ENCODE measurements at regions not wholly inside any gene's neighbourhood (a gene's known extent, or its start where the extent isn't known, plus 50 kb on each side); places are given as distances from the start of the nearest gene placed in this dataset.

DNA sequence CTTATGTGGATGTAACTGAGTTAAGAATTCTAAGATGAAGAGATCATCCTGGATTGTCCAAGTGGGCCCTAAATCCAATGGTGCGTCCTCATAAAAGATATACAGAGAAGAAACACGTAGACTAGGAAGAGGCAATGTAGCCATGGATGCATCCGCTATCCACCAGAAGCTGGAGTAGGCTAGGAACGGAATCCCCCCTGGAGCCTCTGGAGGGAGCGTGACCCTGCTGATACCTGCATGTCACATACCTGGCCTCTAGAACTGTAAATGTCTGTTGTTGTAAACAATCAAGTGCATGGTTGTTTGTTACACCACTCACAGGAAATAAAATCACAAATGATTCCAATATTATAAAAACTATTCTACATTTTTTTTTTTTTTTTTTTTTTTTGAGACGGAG lies 254.5 kb upstream of the RORA start:
- Histone ChIP-seq H3K27me3 (no peaks in the 10 kb centered on the region), H3K4me1 (no peaks in the 10 kb centered on the region), H3K9me3 (no peaks in the 10 kb centered on the region), H3K36me3 (no peaks in the 10 kb centered on the region), H3K27ac (no peak overlapping the region), H3K4me3 (no peak overlapping the region)
- 86 to 93% methylated on average over 1 to 6 of the region's 6 CpGs for WGBS, 2 donors (ENCODE audit: low coverage in 1 of 2)
- TF ChIP-seq, protein P1, sequence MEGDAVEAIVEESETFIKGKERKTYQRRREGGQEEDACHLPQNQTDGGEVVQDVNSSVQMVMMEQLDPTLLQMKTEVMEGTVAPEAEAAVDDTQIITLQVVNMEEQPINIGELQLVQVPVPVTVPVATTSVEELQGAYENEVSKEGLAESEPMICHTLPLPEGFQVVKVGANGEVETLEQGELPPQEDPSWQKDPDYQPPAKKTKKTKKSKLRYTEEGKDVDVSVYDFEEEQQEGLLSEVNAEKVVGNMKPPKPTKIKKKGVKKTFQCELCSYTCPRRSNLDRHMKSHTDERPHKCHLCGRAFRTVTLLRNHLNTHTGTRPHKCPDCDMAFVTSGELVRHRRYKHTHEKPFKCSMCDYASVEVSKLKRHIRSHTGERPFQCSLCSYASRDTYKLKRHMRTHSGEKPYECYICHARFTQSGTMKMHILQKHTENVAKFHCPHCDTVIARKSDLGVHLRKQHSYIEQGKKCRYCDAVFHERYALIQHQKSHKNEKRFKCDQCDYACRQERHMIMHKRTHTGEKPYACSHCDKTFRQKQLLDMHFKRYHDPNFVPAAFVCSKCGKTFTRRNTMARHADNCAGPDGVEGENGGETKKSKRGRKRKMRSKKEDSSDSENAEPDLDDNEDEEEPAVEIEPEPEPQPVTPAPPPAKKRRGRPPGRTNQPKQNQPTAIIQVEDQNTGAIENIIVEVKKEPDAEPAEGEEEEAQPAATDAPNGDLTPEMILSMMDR (IDR thresholded peaks at IDR 0.05) = no peak
- no peak for TF ChIP-seq POLR2AphosphoS5 (IDR thresholded peaks at IDR 0.05)
- TF ChIP-seq EP300 (IDR thresholded peaks at IDR 0.05; ENCODE audit: low read depth) = no peak
- TF ChIP-seq POLR2A (IDR thresholded peaks at IDR 0.05) = no peak
- intact Hi-C loops (cut with DNase I; ENCODE audit: low total_unique reads) = no loop called here
- in situ Hi-C loops (cut with MboI; ENCODE audit: low pct_ligation_motif_present in 1 of 4, low pct_unique_long_range_greater_than_20kb in 1 of 4, low sequenced_read_pairs in 3 of 4) = no loop called here
- DNase-seq = no peak

DNA sequence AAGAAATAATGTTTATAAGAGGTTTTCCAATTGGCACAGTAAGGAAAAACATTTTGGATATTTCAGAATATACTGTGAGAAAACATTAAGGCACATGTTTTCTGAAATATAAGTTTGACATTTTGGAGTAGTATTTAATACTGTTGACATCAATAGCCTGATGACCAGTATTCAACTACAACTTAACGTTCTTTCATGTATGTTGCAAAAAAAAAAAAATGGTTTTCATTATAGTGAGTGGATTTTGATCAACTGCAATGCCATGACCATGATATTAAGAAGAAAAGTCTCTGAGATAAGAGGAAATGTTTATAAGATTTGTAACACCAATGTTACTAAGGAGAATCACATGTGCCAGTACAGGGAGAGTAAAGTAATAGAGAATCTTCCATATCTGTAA lies 252.8 kb upstream of the RORA start:
- no peak for TF ChIP-seq POLR2AphosphoS5 (IDR thresholded peaks at IDR 0.05)
- TF ChIP-seq, protein P1 (IDR thresholded peaks at IDR 0.05) = no peak
- TF ChIP-seq POLR2A (IDR thresholded peaks at IDR 0.05) = no peak
- no peak for TF ChIP-seq EP300 (IDR thresholded peaks at IDR 0.05; ENCODE audit: low read depth)
- WGBS, 2 donors (ENCODE audit: low coverage in 1 of 2) = 58 to 67% methylated on average over 1 of the region's 1 CpG
- intact Hi-C loops (cut with DNase I; ENCODE audit: low total_unique reads) = no loop called here

GRCh38 chr15:61480863-61481262 lies 251.8 kb upstream of the RORA start:
- WGBS, 2 donors (ENCODE audit: low coverage in 1 of 2) = 60% methylated on average over 5 of the region's 5 CpGs; no CpG with 5 or more reads in 1 of the 2 donors
- H3K27me3 ChIP-seq = no peaks in the 10 kb centered on the region
- intact Hi-C loops (cut with DNase I; ENCODE audit: low total_unique reads) (no loop called here), in situ Hi-C loops (cut with MboI; ENCODE audit: low pct_ligation_motif_present in 1 of 4, low pct_unique_long_range_greater_than_20kb in 1 of 4, low sequenced_read_pairs in 3 of 4) (no loop called here)
- no peaks in the 10 kb centered on the region for H3K9me3 ChIP-seq
- TF ChIP-seq POLR2A (IDR thresholded peaks at IDR 0.05) (no peak), POLR2AphosphoS5 (IDR thresholded peaks at IDR 0.05) (no peak), EP300 (IDR thresholded peaks at IDR 0.05; ENCODE audit: low read depth) (no peak)
- TF ChIP-seq, protein P1 (IDR thresholded peaks at IDR 0.05) = no peak
- no peak overlapping the region for H3K27ac ChIP-seq
- no peaks in the 10 kb centered on the region for H3K36me3 ChIP-seq
- H3K4me1 ChIP-seq = no peaks in the 10 kb centered on the region
- no peak for DNase-seq
- H3K4me3 ChIP-seq = no peak overlapping the region

More for the DNA sequence above, 252.8 kb upstream of the RORA start:
- Histone ChIP-seq H3K27ac (no peak overlapping the region), H3K36me3 (no peaks in the 10 kb centered on the region), H3K4me3 (no peak overlapping the region), H3K9me3 (no peaks in the 10 kb centered on the region), H3K4me1 (no peaks in the 10 kb centered on the region), H3K27me3 (no peaks in the 10 kb centered on the region)
- no peak for DNase-seq
- in situ Hi-C loops (cut with MboI; ENCODE audit: low pct_ligation_motif_present in 1 of 4, low pct_unique_long_range_greater_than_20kb in 1 of 4, low sequenced_read_pairs in 3 of 4) = no loop called here

GRCh38 chr15:61480295-61480694 lies 251.2 kb upstream of the RORA start:
- no peak overlapping the region for H3K4me3 ChIP-seq
- H3K27me3 ChIP-seq = no peaks in the 10 kb centered on the region
- no peaks in the 10 kb centered on the region for H3K9me3 ChIP-seq
- in situ Hi-C loops (cut with MboI; ENCODE audit: low pct_ligation_motif_present in 1 of 4, low pct_unique_long_range_greater_than_20kb in 1 of 4, low sequenced_read_pairs in 3 of 4) = no loop called here
- no peak for DNase-seq
- WGBS, 2 donors (ENCODE audit: low coverage in 1 of 2) = 84 to 93% methylated on average over 5 of the region's 5 CpGs
- TF ChIP-seq POLR2AphosphoS5 (IDR thresholded peaks at IDR 0.05) (no peak), POLR2A (IDR thresholded peaks at IDR 0.05) (no peak)
- H3K36me3 ChIP-seq = no peaks in the 10 kb centered on the region
- intact Hi-C loops (cut with DNase I; ENCODE audit: low total_unique reads) = no loop called here
- no peak overlapping the region for H3K27ac ChIP-seq
- no peaks in the 10 kb centered on the region for H3K4me1 ChIP-seq

DNA sequence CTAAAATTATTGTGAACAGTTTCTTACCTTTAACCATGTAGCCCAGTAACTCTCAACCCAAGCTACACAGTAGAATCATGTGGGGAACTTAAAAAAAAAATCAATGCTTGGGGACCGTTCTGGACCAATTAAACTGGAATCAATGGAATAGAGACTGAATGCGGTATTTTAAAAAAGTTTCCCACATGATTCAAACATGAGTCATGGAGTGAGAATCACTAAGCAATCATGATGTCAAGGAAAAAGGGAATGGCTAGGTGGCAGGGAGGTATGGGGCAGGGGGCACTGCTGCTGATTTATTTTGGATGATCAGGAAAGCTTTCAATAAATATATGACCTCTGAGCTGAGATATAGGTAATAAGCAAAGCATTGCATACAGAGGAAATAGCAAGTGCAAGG lies 250.5 kb upstream of the RORA start:
- no peak overlapping the region for H3K4me3 ChIP-seq
- H3K36me3 ChIP-seq = no peaks in the 10 kb centered on the region
- no peak for DNase-seq
- 69 to 79% methylated on average over 2 of the region's 2 CpGs for WGBS, 2 donors (ENCODE audit: low coverage in 1 of 2)
- intact Hi-C loops (cut with DNase I; ENCODE audit: low total_unique reads) = no loop called here
- TF ChIP-seq EP300 (IDR thresholded peaks at IDR 0.05; ENCODE audit: low read depth) (no peak), POLR2A (IDR thresholded peaks at IDR 0.05) (no peak), POLR2AphosphoS5 (IDR thresholded peaks at IDR 0.05) (no peak)
- TF ChIP-seq, protein P1 (IDR thresholded peaks at IDR 0.05) = no peak
- H3K4me1 ChIP-seq = no peaks in the 10 kb centered on the region
- in situ Hi-C loops (cut with MboI; ENCODE audit: low pct_ligation_motif_present in 1 of 4, low pct_unique_long_range_greater_than_20kb in 1 of 4, low sequenced_read_pairs in 3 of 4) = no loop called here
- no peak overlapping the region for H3K27ac ChIP-seq
- no peaks in the 10 kb centered on the region for H3K9me3 ChIP-seq
- H3K27me3 ChIP-seq = no peaks in the 10 kb centered on the region
